ENCODE measurements at regions not wholly inside any gene's neighbourhood (a gene's known extent, or its start where the extent isn't known, plus 50 kb on each side); places are given as distances from the start of the nearest gene placed in this dataset.
A peak's percentile ranks its signal among the peaks of the same experiment; 100 is the strongest.
"Not testable (repeated sequence)": the region's sequence is repeated elsewhere in the genome, so short reads cannot be mapped to it uniquely, and the experiment has no call there.

DNA sequence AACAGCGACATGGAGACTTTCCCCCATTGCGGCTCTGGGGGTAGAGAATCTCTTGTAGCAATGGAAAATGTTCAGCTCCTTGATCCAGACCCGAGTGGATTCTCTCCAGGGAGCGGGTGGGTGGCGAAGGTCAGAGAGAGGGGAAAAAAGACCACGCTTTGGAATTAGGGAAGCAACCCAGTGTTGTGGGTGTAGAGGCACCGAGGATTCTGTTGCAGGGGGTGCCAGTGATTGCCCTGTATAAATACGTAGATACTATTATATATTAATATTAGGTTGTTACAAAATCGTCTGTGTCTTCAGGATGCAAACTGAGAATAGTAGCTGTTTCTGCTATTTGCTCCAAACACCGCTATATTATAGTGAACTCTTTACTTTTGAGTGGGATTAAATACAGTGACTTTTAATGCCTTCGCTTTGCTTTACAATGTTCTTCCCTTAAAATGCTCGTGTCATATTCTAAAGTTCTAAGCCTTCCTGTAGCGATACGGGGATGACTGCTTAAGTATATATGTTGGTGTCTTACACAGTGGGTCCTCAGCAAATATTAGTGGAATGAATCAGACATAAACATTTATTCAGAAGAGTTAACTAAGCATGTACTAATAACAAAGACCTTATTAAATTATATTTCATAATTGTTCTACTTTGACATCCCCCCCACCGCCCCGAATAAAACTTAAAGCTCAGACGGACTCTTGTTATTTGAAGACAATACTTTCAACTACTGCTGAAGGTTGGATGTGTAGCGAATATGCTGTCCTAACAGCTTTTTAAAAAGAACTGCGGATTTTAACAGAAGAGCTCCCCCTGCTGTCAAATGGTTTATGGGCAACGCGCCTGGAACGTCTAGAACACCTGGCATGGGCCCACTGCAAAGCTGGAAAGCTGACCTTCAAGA, 136.4 kb upstream of the KRAS start:
- WGBS, 3 donors: 2 to 5% (median 3%) methylated on average over 22 of the region's 22 CpGs
- H3K27ac ChIP-seq (ENCODE audit: low read depth, low read length): no peak overlapping the region

DNA sequence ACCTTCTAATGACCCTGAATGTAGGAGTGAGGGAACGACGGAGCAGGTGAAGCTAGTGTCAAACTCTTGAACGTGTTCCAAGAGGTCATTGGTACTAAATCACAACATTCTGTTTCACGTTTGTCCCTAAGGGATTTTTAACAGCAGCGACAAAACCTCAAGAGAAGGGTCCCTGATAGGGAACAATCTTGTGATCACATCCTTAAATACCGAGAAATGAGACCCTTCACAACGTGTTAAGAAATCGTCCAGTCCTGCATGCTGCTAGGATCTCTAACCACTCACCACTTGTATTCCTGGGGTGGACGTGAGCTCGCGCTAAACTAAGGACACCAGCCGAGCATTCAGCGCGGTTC, 134.1 kb upstream of the KRAS start:
- WGBS, 3 donors: 12 to 18% (median 15%) methylated on average over 14 of the region's 14 CpGs
- peak overlapping the region; percentile 98 for H3K27ac ChIP-seq (ENCODE audit: low read depth, low read length)

GRCh38 chr12:25384038-25384892, 133.5 kb upstream of the KRAS start:
- H3K27ac ChIP-seq (ENCODE audit: low read depth, low read length): no peak overlapping the region
- WGBS, 3 donors: 74 to 89% (median 89%) methylated on average over 18 of the region's 18 CpGs

GRCh38 chr12:25382311-25383106, 131.8 kb upstream of the KRAS start:
- no peak overlapping the region for H3K27ac ChIP-seq (ENCODE audit: low read depth, low read length)
- 80 to 83% (median 81%) methylated on average over 7 of the region's 7 CpGs for WGBS, 3 donors

DNA sequence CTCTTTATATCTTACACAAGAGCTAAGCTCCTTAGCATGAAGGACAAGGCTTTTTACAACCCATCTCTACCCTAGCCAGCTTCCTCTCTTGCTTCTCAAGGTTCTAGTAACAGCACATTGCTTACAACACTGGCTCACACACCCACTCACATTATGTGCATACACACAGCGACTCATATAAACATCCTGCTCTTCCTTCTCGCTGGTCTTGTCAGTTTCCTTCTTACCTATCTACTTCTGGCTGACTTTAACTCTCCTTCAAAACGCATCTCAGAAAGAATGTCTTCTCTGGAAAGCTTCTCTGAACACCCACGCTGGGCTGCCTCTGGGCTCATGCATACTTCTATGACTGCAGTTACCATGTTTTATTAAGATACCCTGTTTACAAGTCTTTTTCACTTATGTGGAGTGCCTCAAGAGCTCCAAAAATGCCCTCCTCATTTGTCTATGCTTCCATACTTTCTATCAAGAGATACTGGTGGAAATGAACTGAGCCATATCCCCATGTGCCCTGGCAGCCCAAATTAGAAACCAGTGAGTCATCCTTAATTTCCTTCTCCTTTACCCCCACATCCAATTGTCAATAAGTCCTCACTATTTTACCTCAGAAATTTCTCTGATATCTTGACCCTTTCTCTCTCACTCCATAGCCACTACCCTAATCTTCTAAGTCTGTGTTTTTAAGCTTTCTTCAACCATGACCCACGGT, 126.9 kb upstream of the KRAS start:
- 51 to 75% (median 64%) methylated on average over 5 of the region's 5 CpGs for WGBS, 3 donors
- H3K27ac ChIP-seq (ENCODE audit: low read depth, low read length): no peak overlapping the region

- H3K27ac ChIP-seq (ENCODE audit: low read depth, low read length): no peak overlapping the region
- 90 to 94% (median 90%) methylated on average over 4 of the region's 4 CpGs for WGBS, 3 donors
Measured at GRCh38 chr12:25376985-25377384, 126.3 kb upstream of the KRAS start.

GRCh38 chr12:25376407-25376806, 125.7 kb upstream of the KRAS start:
- H3K27ac ChIP-seq (ENCODE audit: low read depth, low read length): no peak overlapping the region
- WGBS, 3 donors: 2 to 70% (median 39%) methylated on average over 1 of the region's 1 CpG

DNA sequence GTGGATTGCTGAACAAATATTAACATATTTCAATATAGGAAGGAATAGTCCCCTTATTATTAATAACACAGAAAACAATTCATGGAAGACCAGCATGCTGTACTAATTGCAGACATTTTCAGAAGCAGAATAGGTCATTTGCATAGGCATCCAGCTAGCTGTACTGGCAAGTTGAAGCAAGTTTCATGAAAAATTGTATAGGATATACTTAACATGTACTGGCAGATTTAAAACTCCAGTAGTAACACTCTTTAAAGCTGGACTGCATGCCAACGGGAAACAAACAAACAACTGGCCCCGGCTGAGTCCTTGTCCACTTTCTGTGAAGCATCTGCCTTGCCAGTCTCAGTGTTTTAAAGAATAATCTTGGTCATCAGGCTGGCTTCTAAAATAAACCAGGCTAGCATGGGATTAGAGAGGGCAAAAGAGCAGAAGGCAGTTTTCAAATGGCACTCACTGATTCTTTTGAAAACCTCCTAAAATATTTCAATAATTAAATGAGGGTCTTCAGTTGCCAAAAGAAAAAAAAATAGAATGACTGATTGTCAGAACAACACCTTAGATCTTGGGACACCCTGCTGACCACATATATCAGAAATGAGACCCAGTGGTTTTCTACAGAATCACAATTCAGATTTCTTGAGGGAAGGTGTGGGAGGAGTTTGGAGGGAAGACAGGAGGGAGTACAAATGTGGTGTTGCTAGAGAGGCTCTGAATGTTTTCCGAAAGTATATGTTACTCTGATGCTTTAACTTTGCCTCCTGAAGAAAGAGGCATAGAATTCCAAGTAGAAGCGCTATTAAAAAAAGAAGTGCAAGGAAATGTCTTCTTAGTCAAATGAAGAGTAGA, 122.5 kb upstream of the KRAS start:
- WGBS, 3 donors: 75 to 85% (median 76%) methylated on average over 4 of the region's 4 CpGs

GRCh38 chr12:25372002-25372401, 121.3 kb upstream of the KRAS start:
- H3K27ac ChIP-seq (ENCODE audit: low read depth, low read length): no peak overlapping the region

More for the DNA sequence above, 122.5 kb upstream of the KRAS start:
- no peak overlapping the region for H3K27ac ChIP-seq (ENCODE audit: low read depth, low read length)

DNA sequence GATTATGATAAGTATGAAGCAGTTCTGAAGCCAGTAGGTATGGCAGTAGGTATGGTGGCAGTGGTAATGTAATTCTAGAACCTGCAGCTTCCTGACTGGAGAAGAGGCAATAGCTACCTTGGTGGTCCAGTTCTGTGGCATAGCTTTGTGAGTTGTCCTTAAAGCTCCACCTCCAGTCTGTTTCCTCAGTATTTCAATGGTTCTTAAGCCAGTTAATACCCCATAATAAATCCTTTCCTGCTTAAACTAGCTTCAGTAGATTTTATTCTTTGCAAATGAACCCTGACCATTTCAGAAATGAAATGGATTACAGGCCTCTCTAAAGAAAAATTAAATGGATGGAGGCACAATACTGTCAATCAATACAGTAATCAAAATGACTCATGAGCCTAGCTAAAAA, 117.8 kb upstream of the KRAS start:
- H3K27ac ChIP-seq (ENCODE audit: low read depth, low read length): no peak overlapping the region

DNA sequence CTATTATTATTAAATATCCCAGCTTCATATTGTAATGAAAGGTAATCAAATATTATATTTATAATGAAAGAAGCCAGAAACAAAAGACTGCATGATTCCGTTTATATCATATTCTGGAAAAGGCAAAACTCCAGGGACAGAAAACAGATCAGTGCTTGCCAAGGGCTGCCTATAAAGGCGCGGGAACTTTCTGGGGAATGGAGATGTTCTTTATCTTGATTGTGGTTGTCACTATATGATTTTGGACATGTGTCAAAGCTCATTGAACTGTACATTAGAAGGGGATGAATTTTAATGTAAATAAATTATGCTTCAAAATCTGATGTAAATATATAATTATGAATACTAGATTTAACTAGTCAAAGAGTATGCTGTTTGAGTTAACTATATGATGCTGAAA, 115.4 kb upstream of the KRAS start:
- WGBS, 3 donors: 52 to 77% (median 61%) methylated on average over 3 of the region's 3 CpGs
- no peak overlapping the region for H3K27ac ChIP-seq (ENCODE audit: low read depth, low read length)

GRCh38 chr12:25365340-25365730, 114.6 kb upstream of the KRAS start:
- WGBS, 3 donors: 18 to 37% (median 28%) methylated on average over 3 of the region's 3 CpGs
- H3K27ac ChIP-seq (ENCODE audit: low read depth, low read length): no peak overlapping the region

DNA sequence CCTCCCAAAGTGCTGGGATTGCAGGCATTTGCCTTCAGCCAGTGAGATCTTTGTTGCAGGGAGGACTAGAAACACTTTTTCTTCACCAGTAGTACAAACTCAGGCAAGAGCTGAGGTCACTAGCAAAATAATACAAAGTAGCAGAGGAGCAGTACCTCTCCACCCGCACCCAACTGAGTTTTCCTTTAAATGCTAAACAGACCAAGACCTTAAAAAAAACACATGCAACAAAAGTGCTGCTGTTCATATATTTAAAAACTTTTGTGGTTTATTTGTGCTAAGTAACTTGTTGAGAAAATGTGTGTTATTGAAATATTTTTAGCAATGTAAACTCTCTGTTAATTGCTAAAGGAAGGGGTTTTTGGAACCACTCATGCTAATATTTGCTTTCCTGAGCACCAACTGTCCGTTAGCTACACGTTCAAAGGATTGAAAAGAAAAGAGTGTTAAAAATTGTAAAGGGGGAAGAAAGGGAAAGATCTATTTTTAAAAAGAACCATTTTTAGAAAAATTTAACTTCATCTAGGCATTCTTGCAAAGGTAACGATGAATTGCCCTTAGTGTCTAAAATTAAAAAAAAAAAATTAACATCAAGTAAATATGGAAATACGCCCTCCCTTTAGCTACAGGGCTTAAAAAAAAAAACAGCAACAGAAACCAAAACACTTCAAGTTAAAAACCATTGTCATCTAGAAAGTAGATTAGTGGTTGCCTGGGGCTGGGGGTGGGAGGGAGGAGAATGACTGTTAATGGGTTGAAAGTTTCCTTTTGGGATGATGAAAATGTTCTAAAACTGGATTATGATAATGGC, 114.0 kb upstream of the KRAS start:
- no peak overlapping the region for H3K27ac ChIP-seq (ENCODE audit: low read depth, low read length)
- 52 to 60% (median 57%) methylated on average over 5 of the region's 5 CpGs for WGBS, 3 donors

DNA sequence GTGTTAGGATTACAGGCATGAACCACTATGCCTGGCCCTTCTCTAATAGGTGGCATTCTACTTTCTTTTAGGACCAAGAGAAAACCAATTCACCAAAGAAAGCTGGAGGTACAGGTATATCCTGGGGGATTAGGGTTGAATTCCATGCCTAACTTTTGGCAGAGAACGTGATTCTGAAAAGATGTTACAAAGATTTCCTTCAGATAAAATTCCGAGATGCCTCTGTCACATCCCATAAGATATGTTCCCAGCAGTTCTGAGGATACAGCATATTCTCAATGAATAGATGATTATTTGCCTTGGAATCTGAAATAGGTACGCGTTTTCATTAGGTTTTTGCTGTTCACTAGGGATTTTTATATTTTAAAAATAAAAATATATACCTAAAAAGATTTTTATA, 111.9 kb upstream of the KRAS start:
- 93 to 97% (median 95%) methylated on average over 4 of the region's 4 CpGs for WGBS, 3 donors
- H3K27ac ChIP-seq (ENCODE audit: low read depth, low read length): no peak overlapping the region

GRCh38 chr12:25361511-25361910, 110.8 kb upstream of the KRAS start:
- 81 to 96% (median 95%) methylated on average over 2 of the region's 2 CpGs for WGBS, 3 donors
- H3K27ac ChIP-seq (ENCODE audit: low read depth, low read length): no peak overlapping the region

- no peak overlapping the region for H3K27ac ChIP-seq (ENCODE audit: low read depth, low read length)
- WGBS, 3 donors: 74 to 91% (median 81%) methylated on average over 2 of the region's 2 CpGs
Measured at GRCh38 chr12:25357595-25357994, 106.9 kb upstream of the KRAS start.

DNA sequence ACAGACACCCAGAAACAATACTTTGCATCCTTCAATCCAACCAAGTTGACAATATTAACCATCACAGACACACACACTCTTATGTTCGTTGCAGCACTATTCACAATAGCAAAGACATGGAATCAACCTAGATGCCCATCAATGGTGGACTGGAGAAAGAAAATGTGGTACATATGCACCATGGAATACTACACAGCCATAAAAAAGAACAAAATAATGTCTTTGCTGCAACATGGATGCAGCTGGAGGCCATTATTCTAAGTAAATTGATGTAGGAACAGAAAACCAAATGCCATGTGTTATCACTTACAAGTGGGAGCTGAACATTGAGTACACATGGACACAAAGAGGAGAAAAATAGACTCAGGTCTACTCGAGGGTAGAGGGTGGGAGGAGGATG, 102.2 kb upstream of the KRAS start:
- H3K27ac ChIP-seq (ENCODE audit: low read depth, low read length): not testable (repeated sequence)
- WGBS, 3 donors: 81 to 87% (median 83%) methylated on average over 2 of the region's 2 CpGs
